Dermis blood vessel endothelial cell (primary cell): ENCODE measurements at regions not wholly inside any gene's neighbourhood (a gene's known extent, or its start where the extent isn't known, plus 50 kb on each side); places are given as distances from the start of the nearest gene placed in this dataset.
"Not testable (repeated sequence)": the region's sequence is repeated elsewhere in the genome, so short reads cannot be mapped to it uniquely, and the experiment has no call there.

Experiments
- DNase-seq: peaks from one replicate; pipeline ENCODE4 v3.0.0; 2010

DNA sequence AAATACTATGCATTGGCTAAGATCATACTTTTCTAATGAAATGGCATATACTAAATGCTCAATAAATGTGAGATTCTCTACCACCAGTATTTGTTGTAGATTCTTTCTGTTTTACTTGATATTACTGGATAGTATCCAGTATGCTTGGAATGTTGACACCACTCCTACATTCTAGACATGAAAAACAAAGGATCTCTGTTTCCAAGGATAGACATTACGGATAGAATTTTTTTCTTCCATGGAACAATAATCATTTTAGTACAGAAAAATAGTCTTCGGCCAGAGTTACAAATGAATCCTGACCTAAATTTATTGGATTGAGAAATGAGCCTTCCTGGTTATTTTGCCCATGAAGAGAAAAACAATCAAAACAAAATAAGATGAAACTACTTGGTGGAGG is 258.2 kb upstream of the NT5E start:
- no peak for DNase-seq

DNA sequence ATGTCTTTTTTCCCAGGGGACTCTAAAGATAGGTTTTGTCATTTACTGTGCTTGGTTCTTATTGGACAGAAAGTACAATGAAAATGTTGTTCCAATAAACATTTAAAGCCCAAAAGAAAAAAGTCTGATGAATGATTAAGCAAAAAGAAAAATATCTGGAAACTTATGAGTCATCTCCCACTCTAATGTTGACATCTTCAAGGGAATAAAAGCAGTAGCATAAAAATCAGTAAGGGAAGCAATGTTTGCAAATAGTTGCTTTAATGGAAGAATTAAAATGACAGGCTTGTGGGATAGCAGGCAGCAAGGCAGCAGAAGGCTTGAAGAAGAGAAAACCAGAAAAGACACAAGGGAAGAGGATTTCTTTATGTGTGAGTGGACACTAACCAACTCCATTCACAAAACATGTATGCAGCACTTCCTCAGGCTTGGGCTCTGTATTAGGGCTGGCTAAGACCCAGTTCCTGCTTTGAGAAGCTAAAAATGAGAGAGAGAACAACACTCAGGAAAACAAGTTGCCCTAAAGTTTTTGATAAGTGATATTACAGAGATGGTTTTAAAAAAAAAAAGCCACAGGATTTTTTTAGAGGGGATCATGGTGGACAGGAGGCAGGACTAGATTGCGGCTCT is 263.2 kb upstream of the NT5E start:
- DNase-seq = no peak

DNA sequence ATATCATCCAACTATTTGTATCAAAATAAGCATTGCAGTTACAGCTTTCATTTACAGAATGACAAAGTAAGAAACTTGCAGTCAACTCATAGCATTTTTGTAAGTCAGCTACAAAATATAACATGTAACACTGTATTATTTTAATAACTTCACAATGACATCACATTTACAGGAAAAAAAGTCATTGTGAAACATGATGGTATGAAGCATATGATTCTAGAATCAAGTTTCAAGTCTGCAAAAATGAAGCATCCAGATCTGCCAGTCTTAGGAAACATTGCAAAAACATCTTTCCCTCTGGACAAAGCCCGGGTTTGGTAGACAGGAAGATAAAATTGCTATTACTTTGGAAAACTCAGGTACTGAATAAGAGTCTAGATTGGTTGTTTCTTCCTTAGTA is 263.9 kb upstream of the NT5E start:
- no peak for DNase-seq

DNA sequence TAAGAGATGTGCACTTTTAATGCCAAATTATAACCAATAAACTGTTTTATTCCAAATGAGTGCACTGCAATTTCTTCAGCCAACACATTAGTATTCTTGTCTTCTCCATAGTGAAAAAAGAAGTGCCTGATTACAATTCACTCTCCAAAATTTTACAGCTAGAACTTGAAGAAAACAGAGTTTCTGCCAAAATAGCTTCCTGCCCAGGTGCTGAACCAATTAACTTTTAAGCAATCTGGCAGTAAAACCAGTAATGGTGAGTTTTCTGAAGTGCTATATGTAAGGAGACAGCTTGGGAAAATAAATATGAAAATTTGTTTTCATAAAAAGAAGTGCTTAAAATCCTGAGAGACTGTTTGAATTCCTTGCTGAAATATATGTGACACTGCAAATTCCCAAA is 266.0 kb upstream of the NT5E start:
- no peak for DNase-seq

DNA sequence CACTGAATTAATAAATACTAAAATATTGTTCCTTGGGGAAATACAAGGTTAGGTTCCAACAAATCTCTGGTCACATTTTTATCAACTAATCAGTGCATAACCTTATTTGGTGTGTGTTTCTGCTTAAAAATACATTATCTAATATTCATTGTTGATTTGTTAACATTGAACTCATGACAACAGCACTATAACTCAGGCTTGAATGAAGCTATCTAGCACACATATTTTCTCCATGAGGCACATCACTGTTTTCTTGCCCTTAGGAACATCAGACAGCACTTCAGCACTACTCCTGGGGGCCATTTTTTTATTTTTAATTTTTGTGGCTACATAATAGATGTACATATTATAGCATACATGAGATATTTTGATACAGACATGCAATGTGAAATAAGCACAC is 277.2 kb upstream of the NT5E start:
- DNase-seq = no peak

DNA sequence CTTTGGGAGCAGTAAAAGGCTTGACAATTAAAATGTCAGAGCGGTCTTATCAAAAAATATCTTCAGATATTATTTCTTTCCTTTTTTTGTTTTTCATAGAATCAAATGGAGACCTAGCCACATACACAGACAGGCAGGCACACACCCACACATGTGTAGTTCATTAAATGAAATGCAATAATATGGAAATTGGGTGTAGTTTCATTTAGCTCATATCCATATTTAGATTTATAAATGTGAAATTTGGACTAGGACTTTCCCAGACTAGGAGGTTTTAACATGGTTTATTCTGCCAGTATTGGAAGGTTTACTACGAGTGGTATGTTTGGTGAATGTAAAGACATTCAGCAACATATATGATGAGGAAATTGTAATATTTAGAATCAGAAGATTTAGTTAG is 277.7 kb upstream of the NT5E start:
- DNase-seq = no peak

DNA sequence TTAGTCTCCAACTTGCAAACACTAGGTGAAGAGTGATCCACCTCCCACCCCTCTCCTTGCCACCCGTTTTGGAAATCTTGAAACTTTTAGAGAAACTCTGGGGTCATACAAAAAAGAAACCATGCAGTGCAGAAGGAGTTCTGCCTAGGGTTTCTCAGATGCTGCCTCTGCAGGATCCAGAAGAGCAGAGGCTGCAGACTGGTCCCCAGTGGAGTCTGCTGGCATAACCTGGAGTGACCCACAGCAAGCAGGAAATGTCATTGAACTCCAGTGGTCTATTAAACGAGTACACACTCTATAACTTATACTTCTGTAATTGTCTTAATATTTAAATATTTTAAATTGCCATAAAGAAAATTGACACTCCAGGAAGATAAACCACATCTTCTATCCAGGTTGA is 280.7 kb upstream of the NT5E start:
- DNase-seq = no peak

DNA sequence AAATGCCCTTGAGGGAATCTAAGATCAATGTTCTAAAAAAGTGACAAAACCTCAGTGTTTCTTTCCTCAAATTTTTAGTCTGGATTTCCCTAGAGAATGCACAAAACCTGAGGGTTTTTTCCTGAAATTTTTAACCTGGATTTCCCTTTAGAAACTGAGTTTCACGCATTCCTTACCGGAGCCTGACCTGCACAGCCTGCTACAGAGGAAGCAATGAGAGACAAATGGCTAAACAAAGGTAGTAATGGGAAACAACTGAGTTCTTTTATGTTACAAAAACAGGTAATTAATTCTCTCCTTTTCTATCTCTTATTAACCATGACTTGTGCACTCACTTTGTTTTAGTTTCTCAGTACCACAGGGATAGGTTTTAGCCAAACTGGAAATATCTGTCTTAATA is 281.7 kb upstream of the NT5E start:
- DNase-seq = no peak

DNA sequence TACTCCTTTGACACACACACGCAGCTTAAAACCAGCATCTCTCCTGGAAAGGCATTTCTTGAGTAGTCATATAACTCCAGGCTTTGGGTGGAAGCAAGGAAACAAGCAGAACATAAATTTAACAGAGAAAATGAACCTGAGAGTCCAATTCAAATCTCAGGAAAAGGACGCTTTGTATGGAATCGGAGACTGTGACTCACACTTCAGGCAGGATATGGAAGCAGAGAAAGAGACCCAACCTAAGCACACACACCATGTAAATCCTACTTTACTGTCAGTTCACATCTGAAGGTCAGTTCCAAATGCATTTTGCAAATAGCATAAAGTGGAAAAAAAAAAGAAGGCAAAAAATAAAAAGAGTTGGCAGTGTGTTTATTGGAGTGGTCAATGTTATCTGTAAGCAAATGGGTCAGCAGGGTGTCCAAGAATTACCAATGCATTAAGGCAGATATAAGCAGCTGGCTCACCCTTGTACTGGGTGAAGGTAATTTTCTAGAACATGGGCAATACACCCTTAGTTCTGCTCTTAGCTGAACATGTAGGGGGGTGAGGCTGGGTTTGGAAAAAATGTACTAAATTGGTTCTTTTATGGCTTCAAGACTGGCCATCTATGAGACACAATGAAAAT is 283.7 kb upstream of the NT5E start:
- peak; percentile 20 for DNase-seq

DNA sequence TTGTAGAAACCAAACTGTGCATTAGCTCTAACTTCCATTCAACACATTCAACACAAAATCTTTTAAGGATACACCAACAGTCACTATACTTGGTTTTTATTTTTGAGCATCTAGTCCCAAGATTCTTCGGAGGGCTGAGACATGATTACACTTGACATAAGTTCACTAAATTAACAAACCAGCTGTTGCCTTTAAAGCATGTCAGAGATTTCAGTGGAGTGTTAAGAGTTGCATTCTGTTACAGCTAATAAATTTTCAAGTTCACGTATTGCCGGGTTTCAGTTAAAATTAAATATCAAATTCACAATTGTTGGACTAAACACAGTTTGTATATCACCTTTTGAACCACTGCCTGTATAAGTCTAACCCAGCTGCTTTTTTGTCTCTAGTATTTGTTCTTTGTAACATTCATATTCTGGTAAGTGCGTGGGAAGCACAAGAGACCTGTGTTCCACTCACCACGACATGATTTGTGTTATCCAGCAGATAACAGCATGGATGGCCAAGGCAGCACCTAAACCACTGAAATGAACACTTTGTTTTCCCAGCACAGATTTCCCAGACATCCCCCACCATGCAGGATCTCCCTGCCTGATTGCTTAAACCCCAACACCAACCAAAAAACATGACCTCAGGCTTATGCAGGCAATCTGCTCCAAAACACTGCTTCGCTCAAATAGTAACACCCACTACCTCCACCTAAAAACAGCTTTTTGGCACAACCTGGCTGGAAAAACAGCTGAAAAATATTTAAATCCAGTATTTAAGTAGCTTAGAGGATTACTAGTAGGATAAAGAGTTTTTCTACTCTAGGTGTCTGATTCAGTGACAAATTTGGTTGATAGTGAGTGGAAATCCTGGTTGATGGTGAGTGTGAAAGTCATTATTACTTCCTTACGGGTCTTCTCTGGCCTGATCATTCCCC is 286.5 kb upstream of the NT5E start:
- DNase-seq = no peak

DNA sequence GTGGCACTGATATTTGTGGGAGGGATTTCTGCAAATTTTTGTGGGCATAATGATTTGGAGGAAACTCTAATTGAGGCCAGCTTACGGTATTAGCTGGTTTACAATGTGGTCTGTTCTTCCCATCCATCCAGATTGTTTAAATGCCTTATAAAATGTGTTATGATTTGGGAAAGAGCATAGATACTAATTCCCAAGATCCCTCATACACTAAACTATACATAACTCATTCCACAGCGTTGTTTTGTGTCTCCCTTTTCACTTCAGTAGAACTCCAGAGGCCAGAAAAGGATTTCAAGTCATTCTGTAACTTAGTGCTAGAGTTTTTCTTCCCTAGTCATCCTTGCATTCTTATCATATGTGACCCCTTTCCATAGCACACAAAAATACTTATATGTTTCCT is 292.6 kb upstream of the NT5E start:
- no peak for DNase-seq

DNA sequence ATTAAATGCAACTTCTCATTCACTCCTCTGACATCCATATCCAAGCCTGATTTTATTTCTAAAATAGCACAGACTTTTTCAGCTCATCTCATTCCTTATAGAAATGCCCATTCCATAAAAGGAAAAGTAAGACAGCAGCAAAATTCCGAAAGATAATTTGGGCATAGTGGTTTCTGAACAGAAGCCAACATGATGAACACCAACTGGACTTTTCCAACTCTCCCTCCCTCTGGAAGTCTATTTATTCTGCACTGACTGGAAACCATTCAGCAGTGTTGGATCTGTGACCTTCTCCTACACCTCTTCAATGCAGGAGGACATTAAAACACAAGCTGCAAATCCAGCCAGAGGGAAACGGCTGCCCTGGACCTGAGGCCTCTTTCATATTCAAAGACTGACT is 306.2 kb upstream of the NT5E start:
- DNase-seq = no peak

DNA sequence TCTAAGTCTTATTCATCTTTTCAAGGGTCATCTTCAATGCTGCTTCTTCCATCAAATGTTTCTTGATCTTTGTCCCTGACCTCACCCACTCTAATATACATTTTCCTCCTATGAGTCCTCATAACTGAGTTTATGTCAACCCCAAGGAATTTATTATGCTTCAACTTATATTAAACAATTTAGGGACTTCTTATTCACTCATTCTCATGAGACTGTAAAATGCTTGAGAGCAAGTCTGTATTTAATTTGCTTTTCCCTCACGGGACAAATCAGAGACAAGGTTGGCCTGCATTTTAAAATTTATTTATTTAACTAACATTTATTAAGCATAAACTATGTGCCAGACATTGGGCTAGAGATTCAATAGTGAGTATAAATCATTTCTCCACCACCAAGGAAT is 312.0 kb upstream of the NT5E start:
- DNase-seq = no peak

DNA sequence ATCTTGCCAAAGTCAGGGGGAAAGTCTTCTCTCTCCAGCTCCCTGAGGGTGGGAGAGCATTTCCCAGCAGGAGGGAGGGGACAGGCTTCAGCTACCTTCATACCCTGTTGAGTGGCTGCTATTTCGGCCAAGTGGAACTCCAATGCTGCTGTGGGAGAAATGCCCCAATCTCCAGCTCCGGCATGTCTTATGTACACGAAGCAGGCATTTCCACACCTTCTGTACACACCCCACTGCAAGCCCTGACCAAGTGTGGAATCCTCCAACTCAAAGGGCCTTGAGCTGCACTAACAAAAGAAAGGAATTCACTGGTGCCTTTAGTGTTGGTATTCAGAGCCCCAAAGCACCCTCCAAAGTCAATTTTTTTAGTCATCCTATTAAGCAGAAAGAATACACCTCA is 313.6 kb upstream of the NT5E start:
- no peak for DNase-seq

DNA sequence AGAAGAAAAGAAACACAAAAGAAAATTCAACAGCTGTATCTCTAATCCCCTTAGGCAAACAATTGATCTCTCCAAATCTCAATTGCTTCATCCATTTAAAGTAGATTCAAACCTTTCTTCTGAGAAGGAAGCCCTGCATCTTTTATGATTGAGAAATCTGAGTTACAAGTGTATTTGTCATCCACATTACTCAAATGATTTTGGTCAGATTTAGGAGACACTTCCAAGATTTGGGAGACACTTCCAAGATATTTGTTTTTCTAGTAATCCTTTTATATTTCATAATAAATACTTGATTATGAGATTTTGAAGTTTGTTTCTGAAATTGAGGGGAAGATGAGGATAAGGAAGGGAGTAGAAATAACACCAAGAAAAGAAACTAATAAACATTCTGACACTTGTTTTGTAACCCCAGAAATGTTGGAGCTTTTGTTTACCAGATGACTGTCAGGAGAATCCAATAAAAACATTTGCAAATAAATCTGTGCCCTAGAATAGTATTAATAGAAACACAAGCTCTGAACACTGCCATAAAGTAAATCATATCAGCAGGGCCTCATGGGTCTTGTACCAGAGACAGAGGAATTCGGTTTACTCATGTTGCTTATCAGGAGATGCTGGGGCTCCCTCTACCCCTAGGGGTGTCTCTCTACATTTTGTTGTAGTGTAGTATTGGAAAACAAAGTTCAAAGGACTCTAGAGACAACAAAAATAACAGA is 314.3 kb upstream of the NT5E start:
- no peak for DNase-seq

DNA sequence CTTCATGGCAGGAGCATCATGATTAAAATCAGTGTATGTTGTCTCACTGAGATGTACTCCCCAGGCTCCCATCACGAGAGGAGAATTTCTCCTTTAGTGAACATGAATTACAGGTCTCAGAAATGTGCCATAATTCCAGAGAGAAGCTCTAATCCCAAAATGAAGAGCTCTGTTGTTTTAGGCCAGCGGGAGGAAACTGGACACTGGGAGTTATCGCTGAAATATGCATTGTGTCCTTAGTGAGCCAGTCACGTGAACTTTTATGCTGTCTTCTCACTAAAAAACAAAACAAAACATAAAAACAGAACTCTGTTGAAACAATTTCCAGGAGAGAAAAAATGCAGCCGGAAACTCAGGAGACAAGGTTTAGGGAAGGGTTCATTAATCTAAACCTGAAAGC is 315.7 kb upstream of the NT5E start:
- DNase-seq = no peak

DNA sequence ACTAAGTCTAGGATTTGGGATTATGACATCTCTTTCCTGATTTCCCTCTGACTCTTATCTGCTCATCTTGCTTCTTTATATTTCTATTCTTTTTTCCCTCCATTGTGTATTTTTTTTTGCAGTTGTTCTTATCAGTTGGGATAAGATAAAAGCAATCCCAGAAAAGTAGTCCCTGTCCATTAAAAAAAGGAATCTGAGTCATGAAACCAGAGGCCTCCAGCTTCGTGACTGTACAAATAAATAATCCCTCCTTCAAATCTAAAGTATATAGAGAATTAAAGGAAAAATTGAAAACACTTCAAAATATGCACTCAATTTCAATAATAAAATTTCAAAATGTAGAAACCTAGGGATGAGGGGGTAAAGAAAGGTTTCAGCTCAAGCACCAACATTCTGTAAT is 317.8 kb upstream of the NT5E start:
- no peak for DNase-seq

DNA sequence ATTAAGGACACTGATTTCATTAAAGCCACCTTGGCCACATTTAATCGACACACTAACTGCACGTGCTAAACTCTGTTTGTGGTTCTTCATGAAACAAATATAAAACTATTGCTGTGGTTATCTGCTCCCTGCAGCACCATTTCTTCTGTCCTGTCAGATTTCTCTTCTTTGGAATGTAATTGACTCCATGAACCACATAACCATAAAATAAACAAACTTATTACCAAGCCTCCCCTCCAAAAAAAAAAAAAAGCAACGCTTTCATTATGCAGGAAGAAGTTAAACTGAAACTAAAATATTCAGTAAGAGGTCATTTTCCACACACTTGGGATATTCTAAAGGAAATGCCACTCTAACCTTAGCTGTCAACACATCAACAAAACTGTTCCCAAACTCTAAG is 319.1 kb upstream of the NT5E start:
- DNase-seq = no peak

DNA sequence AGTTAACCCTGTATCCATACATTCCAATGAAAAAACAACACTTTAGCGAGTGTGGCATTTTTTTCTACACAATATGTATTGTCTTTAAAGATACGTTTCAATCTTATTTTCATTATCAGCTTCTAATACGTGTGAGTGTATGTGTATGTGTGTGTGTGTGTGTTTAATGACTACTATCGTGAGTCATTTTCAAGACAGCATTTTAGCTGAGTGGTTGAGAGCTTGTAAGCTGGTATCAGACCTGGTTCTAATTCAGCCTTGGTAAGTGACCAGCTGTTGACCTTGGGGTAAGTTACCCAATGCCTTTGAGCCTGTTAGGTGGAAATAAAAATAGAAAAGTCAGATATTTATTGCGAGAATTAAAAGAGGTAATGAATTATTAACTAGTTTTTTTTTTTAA is 320.0 kb upstream of the NT5E start:
- no peak for DNase-seq

DNA sequence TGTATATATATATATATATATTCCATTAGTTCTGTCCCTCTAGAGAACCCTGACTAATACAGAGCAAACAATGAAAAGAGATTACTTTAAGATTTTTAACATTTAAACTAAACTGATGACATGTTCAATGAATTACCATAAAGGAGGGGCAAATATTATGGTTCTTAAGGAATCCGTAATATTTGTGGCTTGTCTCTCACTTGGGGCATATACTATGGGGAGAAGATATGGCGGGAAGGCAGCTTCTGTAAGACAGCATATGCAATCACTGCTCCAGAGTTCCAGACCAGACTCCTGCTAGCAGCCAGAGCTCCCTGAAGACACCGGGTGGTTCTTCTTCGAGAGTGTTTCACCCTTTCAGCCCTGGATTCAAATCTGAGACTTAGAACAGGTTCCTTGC is 321.1 kb upstream of the NT5E start:
- no peak for DNase-seq

DNA sequence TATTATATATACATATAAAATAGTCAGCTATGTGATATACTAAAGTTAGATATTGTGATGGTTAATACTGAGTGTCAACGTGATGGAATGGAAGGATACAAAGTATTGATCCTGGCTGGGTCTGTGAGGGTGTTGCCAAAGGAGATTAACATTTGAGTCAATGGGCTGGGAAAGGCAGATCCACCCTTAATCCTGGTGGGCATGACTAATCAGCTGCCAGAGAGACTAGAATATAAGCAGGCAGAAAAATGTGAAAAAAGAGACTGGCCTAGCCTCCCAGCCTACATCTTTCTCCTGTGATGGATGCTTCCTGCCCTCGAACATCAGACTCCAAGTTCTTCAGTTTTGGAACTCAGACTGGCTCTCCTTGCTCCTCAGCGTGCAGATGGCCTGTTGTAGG is 321.6 kb upstream of the NT5E start:
- not testable (repeated sequence) for DNase-seq

DNA sequence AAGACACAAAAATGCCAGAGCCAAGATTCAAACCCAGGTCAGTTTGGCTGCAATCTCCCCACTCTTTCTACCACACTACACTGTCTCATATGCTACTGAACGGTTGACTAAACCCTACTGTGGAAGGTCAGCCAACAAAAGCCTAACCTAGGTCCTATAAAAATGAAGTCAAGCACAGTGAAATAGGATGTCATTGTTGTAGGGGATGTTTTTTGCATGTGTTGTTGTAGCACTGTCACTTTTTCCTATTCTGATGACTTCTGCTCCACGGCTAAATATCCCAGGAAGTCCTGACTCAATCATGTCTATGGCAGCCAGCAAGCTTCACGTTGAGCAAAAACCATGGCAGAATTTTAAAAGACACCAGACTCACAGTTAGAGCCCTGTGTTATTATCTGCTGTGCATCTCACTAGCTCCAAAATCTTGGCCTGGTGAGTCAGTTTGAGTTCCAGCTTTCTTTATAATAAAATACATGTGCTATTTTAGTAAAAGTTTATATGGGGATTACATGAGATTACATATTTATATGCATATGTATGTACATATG is 322.1 kb upstream of the NT5E start:
- DNase-seq = no peak

DNA sequence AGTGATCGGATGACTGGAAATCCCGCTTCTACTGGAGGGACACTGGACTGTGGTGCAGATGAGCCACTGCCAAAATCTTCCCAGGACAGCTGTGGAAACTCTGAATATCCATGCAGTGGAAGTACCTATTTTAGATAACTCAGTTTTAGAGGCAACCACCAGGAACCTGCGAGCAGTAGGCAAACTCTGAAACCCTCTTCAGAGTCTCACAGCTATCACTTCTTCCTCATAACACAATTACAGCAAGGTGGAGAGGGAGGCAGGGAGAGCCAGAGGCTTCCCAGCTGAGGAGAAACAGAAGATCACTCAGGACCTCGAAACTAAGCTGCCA is 322.8 kb upstream of the NT5E start:
- DNase-seq = no peak
